ENCODE measurements at regions not wholly inside any gene's neighbourhood (a gene's known extent, or its start where the extent isn't known, plus 50 kb on each side); places are given as distances from the start of the nearest gene placed in this dataset.
"Not testable (repeated sequence)": the region's sequence is repeated elsewhere in the genome, so short reads cannot be mapped to it uniquely, and the experiment has no call there.

GRCh38 chr1:201729973-201730608, 98.9 kb upstream of the IPO9 start:
- DNase-seq = no peak

- peak; percentile 72 to 79 for DNase-seq
Measured at GRCh38 chr1:201730611-201731010, 98.3 kb upstream of the IPO9 start.

- DNase-seq = peak; percentile 60 to 66
Measured at GRCh38 chr1:201731142-201731541, 97.8 kb upstream of the IPO9 start.

DNA sequence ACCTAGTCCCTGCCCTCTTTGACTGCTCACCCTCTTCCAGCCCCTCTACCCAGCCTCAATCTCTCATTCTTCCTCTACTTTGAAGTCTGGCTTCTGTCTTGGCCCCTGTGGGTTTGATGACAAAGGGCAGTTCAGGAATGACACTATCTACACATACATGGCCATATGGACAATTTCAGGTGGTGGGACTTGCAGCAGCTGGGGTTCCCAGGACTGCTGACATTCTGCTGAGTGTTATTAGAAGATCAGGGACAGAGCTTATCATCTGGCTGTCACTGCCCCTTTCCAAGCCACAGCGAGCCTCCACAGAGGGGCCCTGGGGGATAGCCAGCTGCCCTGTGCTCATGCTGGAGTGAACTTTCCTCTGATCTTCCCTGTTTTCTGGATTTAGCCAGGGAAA, 97.4 kb upstream of the IPO9 start:
- DNase-seq = no peak

GRCh38 chr1:201732351-201732750, 96.6 kb upstream of the IPO9 start:
- DNase-seq = no peak

GRCh38 chr1:201734221-201734620, 94.7 kb upstream of the IPO9 start:
- DNase-seq = not testable (repeated sequence)

GRCh38 chr1:201734786-201735185, 94.2 kb upstream of the IPO9 start:
- no peak for DNase-seq

GRCh38 chr1:201736707-201737320, 92.1 kb upstream of the IPO9 start:
- DNase-seq = no peak

DNA sequence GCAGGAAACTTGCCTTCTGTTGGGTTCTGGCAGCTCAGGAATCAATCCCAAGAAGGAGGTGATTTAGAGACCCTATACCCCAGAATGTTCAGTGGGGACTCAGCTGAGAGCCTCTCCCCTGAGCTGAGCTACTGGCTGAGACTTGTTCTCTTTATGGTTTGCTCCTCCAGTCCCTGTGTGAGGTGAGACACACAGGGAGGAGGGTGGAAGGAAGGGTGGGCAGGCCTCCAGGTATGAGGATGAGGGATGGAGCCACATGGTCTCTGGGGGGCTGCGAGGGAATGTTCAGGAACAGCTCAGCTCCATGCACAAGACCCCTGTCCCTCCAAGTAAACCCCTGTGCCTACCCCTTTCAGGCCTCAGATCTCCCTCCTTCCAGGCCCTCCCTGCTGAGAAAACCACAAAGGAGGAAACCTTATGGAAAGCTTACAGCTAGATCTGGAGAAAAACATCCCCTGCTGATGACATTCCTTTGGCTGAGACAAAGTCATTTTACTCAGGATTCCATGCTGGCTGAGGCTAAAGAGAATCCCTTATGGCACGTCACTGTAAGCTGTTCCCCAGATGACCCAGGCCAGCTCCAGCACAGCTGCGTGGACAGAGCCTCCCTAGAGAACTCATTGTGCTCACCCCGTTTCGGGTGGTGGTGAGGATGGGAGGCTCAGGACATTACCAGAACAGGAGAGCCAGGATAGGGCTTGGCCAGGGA, 91.5 kb upstream of the IPO9 start:
- DNase-seq = peak; percentile 57 to 84

- no peak for DNase-seq
Measured at GRCh38 chr1:201739080-201739479, 89.9 kb upstream of the IPO9 start.

- DNase-seq = peak; percentile 55 to 63
Measured at GRCh38 chr1:201739492-201740085, 89.4 kb upstream of the IPO9 start.

DNA sequence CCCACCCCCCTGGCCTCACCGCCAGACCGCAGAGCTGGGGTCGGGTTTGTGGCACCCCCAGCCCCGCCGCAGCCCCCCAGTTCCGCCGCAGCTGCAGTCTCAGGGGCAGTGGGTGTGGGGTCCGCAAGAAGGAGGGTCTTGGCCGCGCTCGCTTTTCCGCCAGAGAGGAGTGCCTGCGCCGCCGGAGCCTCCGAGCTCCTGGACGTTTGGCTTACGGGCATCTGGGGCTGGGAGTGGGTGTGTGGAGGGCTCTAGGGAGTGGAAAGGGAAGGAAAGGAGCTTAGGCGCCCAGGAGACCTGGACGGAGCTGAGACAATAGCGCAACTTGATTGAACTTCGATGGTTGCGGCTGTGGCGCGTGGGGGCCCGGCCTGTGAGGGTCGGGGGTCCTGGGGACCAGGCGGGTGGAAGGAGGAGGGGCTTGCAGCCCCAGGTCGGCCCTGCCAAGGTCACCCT, 88.8 kb upstream of the IPO9 start:
- DNase-seq = no peak

- no peak for DNase-seq
Measured at GRCh38 chr1:201740670-201741111, 88.3 kb upstream of the IPO9 start.

- no peak for DNase-seq
Measured at GRCh38 chr1:201741763-201742342, 87.1 kb upstream of the IPO9 start.

- DNase-seq = no peak
Measured at GRCh38 chr1:201742476-201742875, 86.5 kb upstream of the IPO9 start.

- no peak for DNase-seq
Measured at GRCh38 chr1:201742955-201743805, 85.8 kb upstream of the IPO9 start.

- no peak for DNase-seq
Measured at GRCh38 chr1:201745023-201745422, 83.9 kb upstream of the IPO9 start.

DNA sequence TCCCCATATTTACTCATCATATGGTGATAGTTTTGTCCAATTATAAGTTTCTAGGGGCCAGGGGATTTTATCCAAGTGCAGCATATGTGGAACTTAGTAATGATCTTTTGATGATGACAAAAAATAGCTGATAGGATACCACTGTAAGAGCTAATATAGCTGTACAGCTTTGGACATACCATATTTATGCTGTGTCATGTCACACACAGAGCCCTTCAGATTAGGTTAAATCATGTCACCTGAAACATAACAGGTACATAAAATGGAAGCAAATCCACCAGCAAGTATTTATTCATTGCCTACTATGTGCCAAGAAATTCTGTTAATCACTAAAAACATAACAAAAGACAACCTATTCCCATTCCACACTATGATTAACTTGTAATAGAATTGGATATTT, 82.8 kb upstream of the IPO9 start:
- no peak for DNase-seq

DNA sequence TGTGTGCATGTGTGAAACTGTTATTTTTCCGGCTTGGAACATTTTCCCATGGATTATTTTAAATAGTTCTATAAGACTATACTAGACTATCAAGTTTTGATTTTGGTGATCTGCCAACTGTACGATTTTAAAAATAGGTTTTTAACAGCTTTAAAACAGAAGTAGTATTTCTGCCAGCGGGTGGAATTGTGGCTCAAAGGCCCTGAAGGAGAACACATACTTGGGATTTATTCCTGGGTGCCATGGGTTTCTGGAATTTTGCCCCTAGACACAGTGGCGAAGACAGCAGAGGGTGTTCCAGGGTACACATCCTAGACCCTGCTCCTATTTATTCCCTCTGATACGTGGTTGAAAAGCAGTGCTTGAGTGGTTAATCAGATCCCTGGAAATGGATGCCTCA, 81.7 kb upstream of the IPO9 start:
- DNase-seq = no peak

DNA sequence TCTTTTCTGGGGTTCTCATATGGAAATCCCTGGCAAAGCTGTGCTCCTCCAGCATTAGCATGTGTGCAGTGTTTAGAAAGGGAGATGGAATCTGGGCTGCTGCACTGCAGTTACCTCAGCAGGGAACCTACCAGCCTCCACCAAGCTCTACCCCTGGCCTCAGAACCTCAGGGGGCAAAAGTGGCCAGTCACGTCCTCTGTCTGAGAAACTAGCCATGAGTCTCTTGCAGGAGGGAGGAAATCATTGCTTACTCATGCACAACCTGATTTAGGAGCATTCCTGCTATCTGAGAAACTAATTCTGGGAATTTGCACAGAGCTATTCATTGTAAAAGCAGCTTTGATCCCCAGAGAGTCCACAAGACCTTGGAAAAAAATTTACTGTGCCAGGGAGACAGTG, 80.6 kb upstream of the IPO9 start:
- DNase-seq = no peak

DNA sequence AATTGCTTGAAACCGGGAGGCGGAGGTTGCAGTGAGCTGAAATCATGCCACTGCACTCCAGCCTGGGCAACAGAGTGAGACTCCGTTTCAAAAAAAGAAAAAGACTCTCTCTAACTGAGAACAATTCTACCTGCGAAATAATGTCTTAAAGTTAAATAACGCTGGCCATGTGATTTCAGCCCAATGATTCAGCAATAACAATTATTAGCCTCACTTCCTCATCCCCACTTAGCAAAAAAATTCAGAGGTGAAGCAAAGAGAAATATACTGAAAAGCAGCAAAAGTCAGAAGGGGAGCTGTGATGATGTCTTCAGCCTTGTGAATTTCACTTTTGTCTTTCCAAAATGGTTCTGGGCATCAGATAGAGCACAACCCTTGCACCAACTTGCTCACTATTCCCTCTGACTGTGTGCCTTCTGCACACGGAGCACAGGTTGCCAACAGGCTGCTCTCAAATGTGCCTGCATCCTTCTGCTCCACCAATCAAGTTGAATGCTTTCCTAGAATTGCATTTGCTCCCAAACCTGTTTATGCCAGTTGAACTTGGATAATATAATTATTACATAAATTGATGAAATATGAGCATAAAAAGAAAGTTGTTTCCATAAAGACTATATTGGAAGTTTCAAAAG, 79.8 kb upstream of the IPO9 start:
- no peak for DNase-seq

DNA sequence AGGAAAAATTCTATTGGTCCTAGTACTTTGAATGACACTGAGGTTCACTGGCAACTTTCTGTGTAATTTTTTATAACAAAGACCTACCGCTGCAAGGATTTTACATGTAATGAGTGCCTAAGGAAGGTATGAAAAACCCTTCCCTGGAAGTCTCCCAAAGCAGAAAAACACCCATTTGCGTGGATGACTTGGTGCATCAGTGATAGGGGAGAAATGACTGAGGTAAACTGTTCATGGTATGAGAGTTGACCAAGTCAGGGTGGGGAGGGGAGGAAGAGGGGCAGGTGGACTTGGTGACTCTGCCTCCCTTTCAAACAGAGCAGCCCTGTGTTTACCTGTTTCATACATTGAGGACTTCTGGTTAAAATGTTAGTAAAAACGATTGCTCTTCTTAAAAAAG, 78.8 kb upstream of the IPO9 start:
- no peak for DNase-seq

All from hippocampal formation (tissue), 2 donors.